CD14-positive monocyte (primary cell): ENCODE measurements at regions not wholly inside any gene's neighbourhood (a gene's known extent, or its start where the extent isn't known, plus 50 kb on each side); places are given as distances from the start of the nearest gene placed in this dataset.

Experiments
- DNase-seq, 3 donors: peaks; one replicate each; pipeline ENCODE4 v3.0.0-alpha.2; 2011 to 2022
- H2AFZ ChIP-seq: 2 replicates; pipeline ENCODE4 v1.6.0; 2012; ENCODE audit warnings: mild to moderate bottlenecking, low read depth, low read length, inconsistent platforms; ENCODE audit not compliant: insufficient read depth, poor library complexity, severe bottlenecking
- H3K27ac ChIP-seq, 2 donors: 1 replicate in 1 of 2; 2 replicates in 1 of 2; pipeline ENCODE4 v1.5.1; 2012 to 2013; ENCODE audit warnings: low read length in 2 of 2, control low read depth in 1 of 2, inconsistent platforms in 1 of 2, low read depth in 1 of 2, mild to moderate bottlenecking in 1 of 2
- H3K27me3 ChIP-seq, 2 donors: one replicate each; pipeline versions ENCODE4 v1.6.0 to v1.6.1; 2011 to 2013; ENCODE audit warnings: low read length in 2 of 2; ENCODE audit not compliant: control insufficient read depth in 2 of 2, insufficient read depth in 2 of 2
- H3K36me3 ChIP-seq, 2 donors: replicated peaks in 1 of 2; 1 replicate in 1 of 2; 2 replicates in 1 of 2; pipeline versions ENCODE4 v1.5.1 to v1.6.1; 2012 to 2013; ENCODE audit warnings: low read length in 2 of 2, control low read depth in 1 of 2, inconsistent platforms in 1 of 2, mild to moderate bottlenecking in 1 of 2; ENCODE audit not compliant: insufficient read depth in 2 of 2, control insufficient read depth in 1 of 2
- H3K4me1 ChIP-seq, 2 donors: 1 replicate in 1 of 2; 2 replicates in 1 of 2; pipeline versions ENCODE4 v1.5.1 to v1.6.1; 2012 to 2013; ENCODE audit warnings: low read length in 2 of 2, control low read depth in 1 of 2, inconsistent platforms in 1 of 2, mild to moderate bottlenecking in 1 of 2, moderate library complexity in 1 of 2; ENCODE audit not compliant: insufficient read depth in 2 of 2, control insufficient read depth in 1 of 2
- H3K4me2 ChIP-seq: replicated peaks from 2 replicates; pipeline ENCODE3; 2012; ENCODE audit warnings: low read length, moderate library complexity, mild to moderate bottlenecking; ENCODE audit not compliant: poor library complexity, severe bottlenecking; ENCODE audit errors: extremely low read depth
- H3K4me3 ChIP-seq, 3 experiments: fragments of 200-600 bp in 1 of 3; sonication (generic) in 1 of 3; replicated peaks in 1 of 3; 1 replicate in 2 of 3; 2 replicates in 1 of 3; pipeline ENCODE4 v1.5.1; 2011 to 2013; ENCODE audit warnings: low read length in 3 of 3, mild to moderate bottlenecking in 3 of 3, control low read depth in 2 of 3, low read depth in 2 of 3, inconsistent platforms in 1 of 3, moderate library complexity in 1 of 3
- H3K79me2 ChIP-seq: 2 replicates; pipeline ENCODE4 v1.6.0; 2012; ENCODE audit warnings: mild to moderate bottlenecking, control low read depth, inconsistent platforms, low read length, moderate library complexity; ENCODE audit not compliant: insufficient read depth
- H3K9ac ChIP-seq: 2 replicates; pipeline ENCODE4 v1.6.0; 2017; ENCODE audit warnings: low read length, mild to moderate bottlenecking; ENCODE audit not compliant: insufficient read depth, poor library complexity, severe bottlenecking
- H3K9me3 ChIP-seq, 2 donors: replicated peaks in 1 of 2; 1 replicate in 1 of 2; 2 replicates in 1 of 2; pipeline versions ENCODE4 v1.5.1 to v1.6.1; 2012 to 2013; ENCODE audit warnings: low read length in 2 of 2, control low read depth in 1 of 2; ENCODE audit not compliant: control insufficient read depth in 1 of 2, insufficient read depth in 1 of 2
- H4K20me1 ChIP-seq: 2 replicates; pipeline ENCODE4 v1.6.0; 2012; ENCODE audit warnings: mild to moderate bottlenecking, low read length, control low read depth, moderate library complexity; ENCODE audit not compliant: insufficient read depth
- H3K27ac Mint-ChIP-seq, 7 donors: one replicate each; pipeline ENCODE4 v1.8.0; 2020; ENCODE audit warnings: mild to moderate bottlenecking in 7 of 7, mixed read lengths in 7 of 7, moderate library complexity in 6 of 7, inconsistent platforms in 2 of 7
- H3K27me3 Mint-ChIP-seq, 3 donors: one replicate each; pipeline ENCODE4 v1.8.0; 2021 to 2022; ENCODE audit warnings: low read depth in 3 of 3, mild to moderate bottlenecking in 3 of 3, mixed read lengths in 3 of 3, moderate library complexity in 3 of 3, inconsistent platforms in 1 of 3
- H3K36me3 Mint-ChIP-seq, 2 donors: one replicate each; pipeline ENCODE4 v1.8.0; 2020; ENCODE audit warnings: mixed read lengths in 2 of 2, inconsistent platforms in 1 of 2, mild to moderate bottlenecking in 1 of 2
- H3K4me1 Mint-ChIP-seq: one replicate; pipeline ENCODE4 v1.8.0; 2020; ENCODE audit warnings: mild to moderate bottlenecking, mixed read lengths
- H3K4me3 Mint-ChIP-seq, 2 donors: one replicate each; pipeline ENCODE4 v1.8.0; 2020; ENCODE audit warnings: mild to moderate bottlenecking in 2 of 2, mixed read lengths in 2 of 2, moderate library complexity in 1 of 2
- H3K9me3 Mint-ChIP-seq, 7 donors: one replicate each; pipeline ENCODE4 v1.8.0; 2020 to 2022; ENCODE audit warnings: mixed read lengths in 7 of 7, mild to moderate bottlenecking in 6 of 7, moderate library complexity in 6 of 7, inconsistent platforms in 2 of 7
- WGBS: methylation state at CpG from one replicate; pipeline ENCODE4 v1.1.5; 2013; ENCODE audit warnings: missing lambda C conversion rate; ENCODE audit not compliant: insufficient coverage; 5-methylcytosine and 5-hydroxymethylcytosine counted together
- intact Hi-C, 2 donors: fragments of 100-400 bp; cut with micrococcal nuclease; formaldehyde crosslinking; loops; one replicate each; pipeline versions ENCODE4 v1.15.0 to v1.15.1; 2023
- TF ChIP-seq, protein P1 (sequence below): fragments of 200-600 bp; IDR thresholded peaks from one replicate; pipeline ENCODE4 v1.8.0; 2022; ENCODE audit warnings: antibody characterized with exemption, mild to moderate bottlenecking

DNA sequence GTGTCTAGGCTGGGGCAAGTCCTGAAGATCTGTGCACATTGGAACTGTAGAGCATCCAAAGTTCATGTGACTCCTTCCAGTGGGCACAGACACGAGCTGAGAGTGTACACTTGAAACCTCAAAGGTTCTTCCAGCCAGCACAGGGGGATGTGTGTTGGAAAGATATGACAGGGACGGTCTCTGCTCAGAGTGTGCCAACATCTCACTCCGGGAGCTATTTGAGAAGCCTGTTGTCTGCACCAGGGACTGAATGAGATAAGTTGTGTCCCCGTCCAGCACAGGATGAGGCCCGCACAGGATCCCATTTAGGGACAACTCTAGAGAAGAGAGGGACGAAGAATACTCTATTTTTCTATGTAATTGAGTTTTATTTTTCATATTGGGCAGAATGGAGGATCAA lies 136.3 kb downstream of the SNAPC1 start:
- TF ChIP-seq, protein P1, sequence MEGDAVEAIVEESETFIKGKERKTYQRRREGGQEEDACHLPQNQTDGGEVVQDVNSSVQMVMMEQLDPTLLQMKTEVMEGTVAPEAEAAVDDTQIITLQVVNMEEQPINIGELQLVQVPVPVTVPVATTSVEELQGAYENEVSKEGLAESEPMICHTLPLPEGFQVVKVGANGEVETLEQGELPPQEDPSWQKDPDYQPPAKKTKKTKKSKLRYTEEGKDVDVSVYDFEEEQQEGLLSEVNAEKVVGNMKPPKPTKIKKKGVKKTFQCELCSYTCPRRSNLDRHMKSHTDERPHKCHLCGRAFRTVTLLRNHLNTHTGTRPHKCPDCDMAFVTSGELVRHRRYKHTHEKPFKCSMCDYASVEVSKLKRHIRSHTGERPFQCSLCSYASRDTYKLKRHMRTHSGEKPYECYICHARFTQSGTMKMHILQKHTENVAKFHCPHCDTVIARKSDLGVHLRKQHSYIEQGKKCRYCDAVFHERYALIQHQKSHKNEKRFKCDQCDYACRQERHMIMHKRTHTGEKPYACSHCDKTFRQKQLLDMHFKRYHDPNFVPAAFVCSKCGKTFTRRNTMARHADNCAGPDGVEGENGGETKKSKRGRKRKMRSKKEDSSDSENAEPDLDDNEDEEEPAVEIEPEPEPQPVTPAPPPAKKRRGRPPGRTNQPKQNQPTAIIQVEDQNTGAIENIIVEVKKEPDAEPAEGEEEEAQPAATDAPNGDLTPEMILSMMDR = no peak
- no peaks in the 10 kb centered on the region for H3K4me1 Mint-ChIP-seq
- intact Hi-C loops = no loop called here
- no peaks in the 10 kb centered on the region for H3K79me2 ChIP-seq
- no peak overlapping the region for H3K4me2 ChIP-seq
- H3K27ac ChIP-seq = no peak overlapping the region
- H3K4me1 ChIP-seq = no peaks in the 10 kb centered on the region
- H3K9ac ChIP-seq = no peak overlapping the region
- no peak overlapping the region for H2AFZ ChIP-seq
- H3K9me3 ChIP-seq = no peaks in the 10 kb centered on the region
- no peaks in the 10 kb centered on the region for H3K36me3 ChIP-seq
- H3K27me3 Mint-ChIP-seq = peaks cover 8 to 11% (median 10%) of the 10 kb centered on the region in 3 donors
- no peaks in the 10 kb centered on the region for H4K20me1 ChIP-seq
- no peak overlapping the region for H3K4me3 ChIP-seq
- no peaks in the 10 kb centered on the region for H3K36me3 Mint-ChIP-seq
- H3K27ac Mint-ChIP-seq = no peak overlapping the region
- 79% methylated on average over 3 of the region's 6 CpGs for WGBS
- no peak for DNase-seq
- peak overlapping the region in 1 of 2 donors; percentile 6 for H3K4me3 Mint-ChIP-seq
- peaks cover 0 to 7% of the 10 kb centered on the region in 2 donors for H3K27me3 ChIP-seq
- H3K9me3 Mint-ChIP-seq = peaks cover 0 to 3% (median 0%) of the 10 kb centered on the region in 7 donors

DNA sequence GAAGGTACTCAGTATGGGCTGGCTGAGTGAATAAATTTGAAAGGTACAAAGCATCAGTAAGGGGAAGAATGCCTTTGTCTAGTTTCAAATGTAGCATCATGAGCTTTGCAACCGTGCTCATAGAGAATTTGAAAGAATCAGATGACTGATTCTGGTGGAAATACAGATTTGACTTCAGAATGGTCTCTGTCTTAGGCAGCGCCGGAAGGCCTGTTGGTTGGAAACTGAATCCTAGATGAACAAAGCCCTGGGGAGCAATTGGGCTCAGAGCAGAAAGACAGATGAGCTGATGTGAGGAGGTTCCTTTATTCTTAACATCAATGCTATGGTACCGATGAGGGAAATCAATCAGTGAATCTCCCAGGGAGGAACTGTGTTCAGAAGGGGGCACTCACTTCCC lies 137.3 kb downstream of the SNAPC1 start:
- Mint-ChIP-seq H3K4me3 (no peak overlapping the region), H3K36me3 (no peaks in the 10 kb centered on the region), H3K9me3 (peaks cover 0 to 3% (median 0%) of the 10 kb centered on the region in 7 donors), H3K27ac (no peak overlapping the region), H3K27me3 (peaks cover 8 to 13% (median 10%) of the 10 kb centered on the region in 3 donors), H3K4me1 (no peaks in the 10 kb centered on the region)
- TF ChIP-seq, protein P1 = no peak
- 100% methylated on average over 1 of the region's 4 CpGs for WGBS
- H4K20me1 ChIP-seq = no peaks in the 10 kb centered on the region
- no peaks in the 10 kb centered on the region for H3K79me2 ChIP-seq
- H3K4me2 ChIP-seq = no peak overlapping the region
- H3K4me1 ChIP-seq = no peaks in the 10 kb centered on the region
- no peak overlapping the region for H2AFZ ChIP-seq
- DNase-seq = no peak
- no peaks in the 10 kb centered on the region for H3K9me3 ChIP-seq
- H3K27ac ChIP-seq = no peak overlapping the region
- intact Hi-C loops = no loop called here
- H3K36me3 ChIP-seq = no peaks in the 10 kb centered on the region
- peaks cover 0 to 7% of the 10 kb centered on the region in 2 donors for H3K27me3 ChIP-seq
- H3K4me3 ChIP-seq = no peak overlapping the region
- H3K9ac ChIP-seq = no peak overlapping the region
